PC-3 (cell line): ENCODE measurements at regions not wholly inside any gene's neighbourhood (a gene's known extent, or its start where the extent isn't known, plus 50 kb on each side); places are given as distances from the start of the nearest gene placed in this dataset.

Source experiments
- CTCF ChIP-seq: fragments of 300-600 bp; sonication (generic); conservative IDR thresholded peaks from 2 replicates; pipeline ENCODE4 v1.5.1; 2017; ENCODE audit warnings: antibody characterized with exemption, low read depth, mild to moderate bottlenecking, low read length
- EZH2 ChIP-seq: fragments of 300-600 bp; sonication (generic); IDR thresholded peaks from one replicate; pipeline ENCODE4 v1.6.1; 2017; ENCODE audit warnings: antibody characterized with exemption, mild to moderate bottlenecking, low read length; ENCODE audit not compliant: unreplicated experiment

GRCh38 chr1:228944935-228945371, 209.7 kb downstream of the RHOU start:
- TF ChIP-seq CTCF (no peak), EZH2 (no peak)
